Breast epithelium (tissue), 4 donors: ENCODE measurements at regions not wholly inside any gene's neighbourhood (a gene's known extent, or its start where the extent isn't known, plus 50 kb on each side); places are given as distances from the start of the nearest gene placed in this dataset.

ENCODE experiments used
- DNase-seq, 2 donors: peaks; one replicate each; pipeline ENCODE4 v3.0.0-alpha.2; 2019; ENCODE audit warnings: low spot score in 2 of 2
- H3K27ac ChIP-seq, 2 donors: fragments of 200-600 bp; sonication (generic) in 1 of 2; one replicate each; pipeline ENCODE4 v1.5.1; 2016 to 2019; ENCODE audit warnings: mild to moderate bottlenecking in 1 of 2
- H3K27me3 ChIP-seq, 2 donors: fragments of 200-600 bp; sonication (generic) in 1 of 2; one replicate each; pipeline versions ENCODE4 v1.5.1 to v1.6.0; 2017 to 2019; ENCODE audit warnings: control low read depth in 1 of 2, mild to moderate bottlenecking in 1 of 2
- H3K36me3 ChIP-seq: fragments of 200-600 bp; one replicate; pipeline ENCODE4 v1.5.1; 2019
- H3K4me1 ChIP-seq, 2 donors: fragments of 200-600 bp; sonication (generic); one replicate each; pipeline ENCODE4 v1.5.1; 2016 to 2019; ENCODE audit warnings: control low read depth in 1 of 2
- H3K4me3 ChIP-seq, 3 donors: fragments of 200-600 bp; sonication (generic); 1 replicate in 2 of 3; 2 replicates in 1 of 3; pipeline ENCODE4 v1.5.1; 2016 to 2019; ENCODE audit warnings: mild to moderate bottlenecking in 3 of 3, moderate library complexity in 2 of 3
- H3K9me3 ChIP-seq, 2 donors: fragments of 200-600 bp; sonication (generic) in 1 of 2; one replicate each; pipeline ENCODE4 v1.5.1; 2016 to 2019; ENCODE audit warnings: control low read depth in 1 of 2
- POLR2A ChIP-seq: fragments of 450-650 bp; IDR thresholded peaks from one replicate; pipeline ENCODE4 v1.6.1; 2016; ENCODE audit warnings: antibody characterized with exemption, mild to moderate bottlenecking, moderate library complexity
- POLR2AphosphoS5 ChIP-seq, 3 donors: sonication (generic); formaldehyde crosslinking; IDR thresholded peaks; one replicate each; pipeline ENCODE4 v1.6.1; 2017; ENCODE audit warnings: antibody characterized with exemption in 3 of 3
- intact Hi-C: fragments of 100-400 bp; cut with DNase I; formaldehyde crosslinking; loops from one replicate; pipeline ENCODE4 v1.15.1; 2023; ENCODE audit warnings: low total_unique reads
- TF ChIP-seq, protein P1 (sequence below), 3 donors: fragments of 450-650 bp; IDR thresholded peaks; one replicate each; pipeline ENCODE4 v1.5.1; 2016 to 2017; ENCODE audit warnings: antibody characterized with exemption in 3 of 3, mild to moderate bottlenecking in 3 of 3, moderate library complexity in 3 of 3

- TF ChIP-seq, protein P1, sequence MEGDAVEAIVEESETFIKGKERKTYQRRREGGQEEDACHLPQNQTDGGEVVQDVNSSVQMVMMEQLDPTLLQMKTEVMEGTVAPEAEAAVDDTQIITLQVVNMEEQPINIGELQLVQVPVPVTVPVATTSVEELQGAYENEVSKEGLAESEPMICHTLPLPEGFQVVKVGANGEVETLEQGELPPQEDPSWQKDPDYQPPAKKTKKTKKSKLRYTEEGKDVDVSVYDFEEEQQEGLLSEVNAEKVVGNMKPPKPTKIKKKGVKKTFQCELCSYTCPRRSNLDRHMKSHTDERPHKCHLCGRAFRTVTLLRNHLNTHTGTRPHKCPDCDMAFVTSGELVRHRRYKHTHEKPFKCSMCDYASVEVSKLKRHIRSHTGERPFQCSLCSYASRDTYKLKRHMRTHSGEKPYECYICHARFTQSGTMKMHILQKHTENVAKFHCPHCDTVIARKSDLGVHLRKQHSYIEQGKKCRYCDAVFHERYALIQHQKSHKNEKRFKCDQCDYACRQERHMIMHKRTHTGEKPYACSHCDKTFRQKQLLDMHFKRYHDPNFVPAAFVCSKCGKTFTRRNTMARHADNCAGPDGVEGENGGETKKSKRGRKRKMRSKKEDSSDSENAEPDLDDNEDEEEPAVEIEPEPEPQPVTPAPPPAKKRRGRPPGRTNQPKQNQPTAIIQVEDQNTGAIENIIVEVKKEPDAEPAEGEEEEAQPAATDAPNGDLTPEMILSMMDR (IDR thresholded peaks at IDR 0.05) = no peak
- TF ChIP-seq POLR2AphosphoS5 (IDR thresholded peaks at IDR 0.05) (no peak), POLR2A (no peak)
- intact Hi-C loops = no loop called here
- H3K4me3 ChIP-seq = no peak overlapping the region
Measured at GRCh38 chr13:95479731-95480130, 72.8 kb upstream of the CLDN10 start.

DNA sequence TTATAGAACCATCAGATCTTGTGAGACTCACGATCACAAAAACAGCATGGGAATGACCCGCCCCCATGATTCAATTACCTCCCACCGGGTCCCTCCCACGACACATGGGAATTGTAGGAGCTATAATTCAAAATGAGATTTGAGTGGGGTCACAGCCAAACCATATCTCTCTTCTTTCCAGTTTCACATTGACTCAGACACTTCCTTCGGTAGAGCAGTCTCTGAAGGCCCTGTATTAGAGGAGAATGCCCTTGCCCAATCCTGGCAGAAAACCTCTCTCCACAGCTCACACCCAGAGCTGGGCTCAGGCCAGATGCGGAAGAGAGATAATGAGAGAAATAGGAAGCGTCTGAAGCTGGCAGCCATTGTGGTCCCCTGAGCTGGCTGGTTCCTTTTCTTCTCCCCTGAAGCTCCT lies 72.4 kb upstream of the CLDN10 start:
- intact Hi-C loops = no loop called here
- no peak for TF ChIP-seq POLR2A
- TF ChIP-seq, protein P1 (IDR thresholded peaks at IDR 0.05) = no peak
- TF ChIP-seq POLR2AphosphoS5 (IDR thresholded peaks at IDR 0.05) = no peak

More at GRCh38 chr13:95479731-95480130, 72.8 kb upstream of the CLDN10 start:
- Histone ChIP-seq H3K36me3 (no peaks in the 10 kb centered on the region), H3K27me3 (peaks cover 0 to 3% of the 10 kb centered on the region in 2 donors), H3K27ac (no peak overlapping the region), H3K9me3 (no peaks in the 10 kb centered on the region), H3K4me1 (no peaks in the 10 kb centered on the region)
- no peak for DNase-seq

DNA sequence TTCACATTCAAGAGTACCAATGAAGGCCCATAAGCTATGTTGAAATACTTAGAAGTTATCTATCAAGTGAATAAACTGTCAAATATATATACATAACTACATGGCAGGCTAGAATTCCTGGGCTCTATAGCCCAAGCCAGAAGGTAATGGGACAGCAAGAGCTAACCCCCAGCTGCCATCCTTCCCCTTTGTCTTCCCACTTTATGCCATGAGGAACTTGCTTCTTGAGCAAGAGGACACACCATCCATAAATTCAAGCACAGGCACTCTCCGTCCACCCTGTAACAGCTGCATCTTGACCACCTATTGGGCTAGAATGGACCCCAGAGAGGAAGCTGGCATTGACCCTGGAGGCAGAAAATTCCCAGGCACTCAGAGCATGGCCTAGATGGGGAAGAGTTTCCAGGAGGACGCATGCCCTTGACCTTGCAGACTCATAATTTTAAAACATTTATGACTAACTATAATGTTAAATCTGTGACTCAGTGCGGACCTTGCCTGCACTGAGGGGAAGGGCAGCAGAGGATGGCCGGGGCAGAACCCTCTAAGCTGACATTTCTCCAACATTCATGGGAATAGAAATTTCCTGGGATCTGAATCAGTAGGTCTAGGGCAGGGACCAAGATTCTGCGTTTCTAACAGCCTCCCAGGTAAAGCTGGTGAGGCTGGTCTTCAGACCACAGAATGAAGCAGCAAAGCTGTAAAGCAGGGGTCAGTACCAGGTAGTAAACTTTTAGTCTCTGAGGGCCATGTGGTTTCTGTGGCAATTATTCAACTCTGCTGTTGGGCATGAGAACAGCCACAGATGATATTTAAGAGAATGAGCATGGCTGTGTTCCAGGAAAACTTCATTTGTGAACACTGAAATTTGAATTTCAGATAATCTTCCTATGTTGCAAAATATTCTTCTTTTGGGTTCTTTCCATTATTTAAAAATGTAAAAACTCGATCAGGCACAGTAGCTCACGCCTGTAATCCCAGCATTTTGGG lies 71.4 kb upstream of the CLDN10 start:
- TF ChIP-seq, protein P1 (IDR thresholded peaks at IDR 0.05) = no peak
- TF ChIP-seq POLR2AphosphoS5 (IDR thresholded peaks at IDR 0.05) = no peak
- Histone ChIP-seq H3K27me3 (peaks cover 0 to 3% of the 10 kb centered on the region in 2 donors), H3K4me1 (no peaks in the 10 kb centered on the region), H3K27ac (no peak overlapping the region), H3K9me3 (no peaks in the 10 kb centered on the region), H3K4me3 (no peak overlapping the region), H3K36me3 (no peaks in the 10 kb centered on the region)
- DNase-seq = no peak
- intact Hi-C loops = no loop called here

More for the DNA sequence above, 72.4 kb upstream of the CLDN10 start:
- Histone ChIP-seq H3K4me3 (no peak overlapping the region), H3K36me3 (no peaks in the 10 kb centered on the region), H3K9me3 (no peaks in the 10 kb centered on the region), H3K27me3 (peaks cover 0 to 3% of the 10 kb centered on the region in 2 donors), H3K27ac (no peak overlapping the region), H3K4me1 (no peaks in the 10 kb centered on the region)
- no peak for DNase-seq

GRCh38 chr13:95484052-95484451 lies 68.5 kb upstream of the CLDN10 start:
- Histone ChIP-seq H3K4me3 (no peak overlapping the region), H3K27ac (no peak overlapping the region), H3K27me3 (no peaks in the 10 kb centered on the region), H3K36me3 (no peaks in the 10 kb centered on the region), H3K9me3 (no peaks in the 10 kb centered on the region), H3K4me1 (no peaks in the 10 kb centered on the region)
- no peak for DNase-seq
- intact Hi-C loops = no loop called here
- TF ChIP-seq, protein P1 (IDR thresholded peaks at IDR 0.05) = no peak
- TF ChIP-seq POLR2A (no peak), POLR2AphosphoS5 (IDR thresholded peaks at IDR 0.05) (no peak)

GRCh38 chr13:95485045-95485517 lies 67.4 kb upstream of the CLDN10 start:
- intact Hi-C loops = no loop called here
- TF ChIP-seq POLR2A (no peak), POLR2AphosphoS5 (IDR thresholded peaks at IDR 0.05) (no peak)
- TF ChIP-seq, protein P1 (IDR thresholded peaks at IDR 0.05) = no peak
- Histone ChIP-seq H3K9me3 (no peaks in the 10 kb centered on the region), H3K4me3 (no peak overlapping the region), H3K36me3 (no peaks in the 10 kb centered on the region), H3K27ac (no peak overlapping the region), H3K4me1 (no peaks in the 10 kb centered on the region), H3K27me3 (no peaks in the 10 kb centered on the region)
- DNase-seq = no peak
